ENCODE measurements at regions not wholly inside any gene's neighbourhood (a gene's known extent, or its start where the extent isn't known, plus 50 kb on each side); places are given as distances from the start of the nearest gene placed in this dataset.

GRCh38 chr5:82408033-82408432 lies 129.9 kb upstream of the RPS23 start (continued):
- TF ChIP-seq, protein P1, sequence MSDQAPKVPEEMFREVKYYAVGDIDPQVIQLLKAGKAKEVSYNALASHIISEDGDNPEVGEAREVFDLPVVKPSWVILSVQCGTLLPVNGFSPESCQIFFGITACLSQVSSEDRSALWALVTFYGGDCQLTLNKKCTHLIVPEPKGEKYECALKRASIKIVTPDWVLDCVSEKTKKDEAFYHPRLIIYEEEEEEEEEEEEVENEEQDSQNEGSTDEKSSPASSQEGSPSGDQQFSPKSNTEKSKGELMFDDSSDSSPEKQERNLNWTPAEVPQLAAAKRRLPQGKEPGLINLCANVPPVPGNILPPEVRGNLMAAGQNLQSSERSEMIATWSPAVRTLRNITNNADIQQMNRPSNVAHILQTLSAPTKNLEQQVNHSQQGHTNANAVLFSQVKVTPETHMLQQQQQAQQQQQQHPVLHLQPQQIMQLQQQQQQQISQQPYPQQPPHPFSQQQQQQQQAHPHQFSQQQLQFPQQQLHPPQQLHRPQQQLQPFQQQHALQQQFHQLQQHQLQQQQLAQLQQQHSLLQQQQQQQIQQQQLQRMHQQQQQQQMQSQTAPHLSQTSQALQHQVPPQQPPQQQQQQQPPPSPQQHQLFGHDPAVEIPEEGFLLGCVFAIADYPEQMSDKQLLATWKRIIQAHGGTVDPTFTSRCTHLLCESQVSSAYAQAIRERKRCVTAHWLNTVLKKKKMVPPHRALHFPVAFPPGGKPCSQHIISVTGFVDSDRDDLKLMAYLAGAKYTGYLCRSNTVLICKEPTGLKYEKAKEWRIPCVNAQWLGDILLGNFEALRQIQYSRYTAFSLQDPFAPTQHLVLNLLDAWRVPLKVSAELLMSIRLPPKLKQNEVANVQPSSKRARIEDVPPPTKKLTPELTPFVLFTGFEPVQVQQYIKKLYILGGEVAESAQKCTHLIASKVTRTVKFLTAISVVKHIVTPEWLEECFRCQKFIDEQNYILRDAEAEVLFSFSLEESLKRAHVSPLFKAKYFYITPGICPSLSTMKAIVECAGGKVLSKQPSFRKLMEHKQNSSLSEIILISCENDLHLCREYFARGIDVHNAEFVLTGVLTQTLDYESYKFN (CRISPR knock-in tag; conservative IDR thresholded peaks at IDR 0.05): 0 out of 2 replicates have a peak, but pooled peaks have one; percentile 32
- TF ChIP-seq ZNF766 (CRISPR knock-in tag; IDR thresholded peaks at IDR 0.05; ENCODE audit: borderline replicate concordance): no peak
- no peak for TF ChIP-seq GTF2F1 (IDR thresholded peaks at IDR 0.05; ENCODE audit: low read length)
- 0 out of 2 replicates have a peak, but pooled peaks have one; percentile 30 for TF ChIP-seq DRAP1 (CRISPR knock-in tag; IDR thresholded peaks at IDR 0.05)
- TF ChIP-seq ZNF724P (CRISPR knock-in tag; IDR thresholded peaks at IDR 0.05; ENCODE audit: borderline replicate concordance): no peak
- no peak for TF ChIP-seq THYN1 (CRISPR knock-in tag; IDR thresholded peaks at IDR 0.05; ENCODE audit: borderline replicate concordance, low read depth)
- peak; percentile 61 for TF ChIP-seq FOSL2 (CRISPR knock-in tag; IDR thresholded peaks at IDR 0.05)
- TF ChIP-seq SCMH1 (CRISPR knock-in tag; IDR thresholded peaks at IDR 0.05; ENCODE audit: borderline replicate concordance): no peak
- TF ChIP-seq ZNF577 (CRISPR knock-in tag; IDR thresholded peaks at IDR 0.05; ENCODE audit: borderline replicate concordance, low read depth): no peak
- no peak for TF ChIP-seq ZSCAN31 (CRISPR knock-in tag; IDR thresholded peaks at IDR 0.05; ENCODE audit: low read depth)
- no peak for TF ChIP-seq ZNF207 (IDR thresholded peaks at IDR 0.05; ENCODE audit: borderline replicate concordance)
- TF ChIP-seq MEF2D (CRISPR knock-in tag; IDR thresholded peaks at IDR 0.05): 0 out of 2 replicates have a peak, but pooled peaks have one; percentile 34
- TF ChIP-seq ATF1 (CRISPR knock-in tag; IDR thresholded peaks at IDR 0.05): 0 out of 2 replicates have a peak, but pooled peaks have one; percentile 14
- peak; percentile 89 for TF ChIP-seq RARA (CRISPR knock-in tag; IDR thresholded peaks at IDR 0.05)
- 0 out of 2 replicates have a peak, but pooled peaks have one; percentile 33 for TF ChIP-seq ZNF644 (CRISPR knock-in tag; IDR thresholded peaks at IDR 0.05; ENCODE audit: low read depth)
- no peak for TF ChIP-seq ZNF569 (CRISPR knock-in tag; IDR thresholded peaks at IDR 0.05; ENCODE audit: borderline replicate concordance)
- TF ChIP-seq, protein P2, sequence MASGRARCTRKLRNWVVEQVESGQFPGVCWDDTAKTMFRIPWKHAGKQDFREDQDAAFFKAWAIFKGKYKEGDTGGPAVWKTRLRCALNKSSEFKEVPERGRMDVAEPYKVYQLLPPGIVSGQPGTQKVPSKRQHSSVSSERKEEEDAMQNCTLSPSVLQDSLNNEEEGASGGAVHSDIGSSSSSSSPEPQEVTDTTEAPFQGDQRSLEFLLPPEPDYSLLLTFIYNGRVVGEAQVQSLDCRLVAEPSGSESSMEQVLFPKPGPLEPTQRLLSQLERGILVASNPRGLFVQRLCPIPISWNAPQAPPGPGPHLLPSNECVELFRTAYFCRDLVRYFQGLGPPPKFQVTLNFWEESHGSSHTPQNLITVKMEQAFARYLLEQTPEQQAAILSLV (CRISPR knock-in tag; IDR thresholded peaks at IDR 0.05; ENCODE audit: borderline replicate concordance): no peak
- TF ChIP-seq KLF6 (CRISPR knock-in tag; IDR thresholded peaks at IDR 0.05): no peak
- TF ChIP-seq ZNF670 (CRISPR knock-in tag; IDR thresholded peaks at IDR 0.05; ENCODE audit: borderline replicate concordance): no peak
- no peak for TF ChIP-seq ZNF44 (CRISPR knock-in tag; IDR thresholded peaks at IDR 0.05)
- no peak for TF ChIP-seq ZNF274 (CRISPR knock-in tag; IDR thresholded peaks at IDR 0.05)
- no peak for TF ChIP-seq SIX4 (CRISPR knock-in tag; IDR thresholded peaks at IDR 0.05)
- TF ChIP-seq, protein P3, sequence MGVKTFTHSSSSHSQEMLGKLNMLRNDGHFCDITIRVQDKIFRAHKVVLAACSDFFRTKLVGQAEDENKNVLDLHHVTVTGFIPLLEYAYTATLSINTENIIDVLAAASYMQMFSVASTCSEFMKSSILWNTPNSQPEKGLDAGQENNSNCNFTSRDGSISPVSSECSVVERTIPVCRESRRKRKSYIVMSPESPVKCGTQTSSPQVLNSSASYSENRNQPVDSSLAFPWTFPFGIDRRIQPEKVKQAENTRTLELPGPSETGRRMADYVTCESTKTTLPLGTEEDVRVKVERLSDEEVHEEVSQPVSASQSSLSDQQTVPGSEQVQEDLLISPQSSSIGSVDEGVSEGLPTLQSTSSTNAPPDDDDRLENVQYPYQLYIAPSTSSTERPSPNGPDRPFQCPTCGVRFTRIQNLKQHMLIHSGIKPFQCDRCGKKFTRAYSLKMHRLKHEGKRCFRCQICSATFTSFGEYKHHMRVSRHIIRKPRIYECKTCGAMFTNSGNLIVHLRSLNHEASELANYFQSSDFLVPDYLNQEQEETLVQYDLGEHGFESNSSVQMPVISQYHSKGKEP (CRISPR knock-in tag; IDR thresholded peaks at IDR 0.05): no peak
- TF ChIP-seq TSC22D2 (CRISPR knock-in tag; IDR thresholded peaks at IDR 0.05; ENCODE audit: borderline replicate concordance): no peak
- TF ChIP-seq GZF1 (CRISPR knock-in tag; IDR thresholded peaks at IDR 0.05): peak; percentile 97
- TF ChIP-seq BHLHE40 (IDR thresholded peaks at IDR 0.05; ENCODE audit: low read length): no peak
- no peak for TF ChIP-seq SMYD3 (CRISPR knock-in tag; IDR thresholded peaks at IDR 0.05)

Data from HepG2 (cell line).